NCI-H2171 treated with DMSO at 0.1 percent for 48 hours (cell line): ENCODE measurements at regions not wholly inside any gene's neighbourhood (a gene's known extent, or its start where the extent isn't known, plus 50 kb on each side); places are given as distances from the start of the nearest gene placed in this dataset.
"Not testable (repeated sequence)": the region's sequence is repeated elsewhere in the genome, so short reads cannot be mapped to it uniquely, and the experiment has no call there.

Experiments used
- DNase-seq: peaks from one replicate; lab custom pipeline; 2025; lab: John Stamatoyannopoulos, UW

DNA sequence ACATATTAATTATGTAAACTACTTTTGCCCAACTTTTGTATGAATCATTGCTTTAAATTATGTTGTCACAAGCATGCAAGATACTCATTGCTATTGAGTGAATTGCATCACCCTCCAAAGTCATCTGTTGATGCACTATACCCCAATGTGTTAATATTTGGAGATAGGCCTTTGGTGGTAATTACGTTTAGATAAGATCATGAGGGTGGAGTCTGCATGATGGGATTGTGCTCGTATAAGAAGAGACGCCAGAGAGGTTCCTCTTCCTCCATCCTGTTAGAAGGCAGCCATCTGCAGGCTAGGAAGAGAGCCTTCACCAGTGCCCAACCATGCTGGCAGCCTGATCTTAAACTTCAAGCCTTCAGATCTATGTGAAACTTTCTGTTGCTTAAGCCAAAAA, 95.3 kb upstream of the MAGI2 start:
- DNase-seq, result no peak

DNA sequence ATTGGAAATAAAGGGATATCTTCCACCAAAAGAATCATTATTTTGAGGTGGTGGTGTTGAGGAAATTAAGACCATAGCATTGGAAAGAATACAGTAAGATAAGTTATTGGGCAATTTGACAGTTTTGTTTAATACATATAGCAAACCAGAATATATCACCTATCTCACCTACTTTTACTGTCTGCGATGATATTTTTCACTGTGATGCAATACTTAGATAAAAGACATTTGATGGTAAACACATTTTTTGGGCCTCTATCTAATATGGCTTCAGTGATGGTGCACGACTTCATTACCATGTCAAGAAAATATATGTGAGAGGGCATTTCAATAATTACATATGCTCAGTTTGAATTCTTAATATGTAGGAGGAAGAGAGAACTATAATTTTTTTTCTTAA, 93.7 kb upstream of the MAGI2 start:
- DNase-seq, result no peak

DNA sequence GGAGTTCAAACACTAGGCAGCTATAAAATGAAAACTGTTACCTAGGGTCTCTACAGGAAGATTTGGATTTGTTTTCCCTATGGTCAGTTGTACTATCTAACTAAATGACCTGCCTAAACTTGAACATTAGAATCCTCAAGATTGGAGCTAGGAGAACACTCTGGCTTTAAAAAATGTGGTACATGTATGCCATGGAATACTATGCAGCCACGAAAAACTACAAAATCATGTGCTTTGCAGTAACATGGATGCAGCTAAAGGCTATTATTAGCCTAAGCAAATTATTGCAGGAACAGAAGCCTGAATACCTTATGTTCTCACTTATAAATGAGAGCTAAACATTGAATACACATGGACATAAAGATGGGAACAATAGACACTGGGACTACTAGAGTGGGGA, 87.1 kb upstream of the MAGI2 start:
- DNase-seq, result no peak

DNA sequence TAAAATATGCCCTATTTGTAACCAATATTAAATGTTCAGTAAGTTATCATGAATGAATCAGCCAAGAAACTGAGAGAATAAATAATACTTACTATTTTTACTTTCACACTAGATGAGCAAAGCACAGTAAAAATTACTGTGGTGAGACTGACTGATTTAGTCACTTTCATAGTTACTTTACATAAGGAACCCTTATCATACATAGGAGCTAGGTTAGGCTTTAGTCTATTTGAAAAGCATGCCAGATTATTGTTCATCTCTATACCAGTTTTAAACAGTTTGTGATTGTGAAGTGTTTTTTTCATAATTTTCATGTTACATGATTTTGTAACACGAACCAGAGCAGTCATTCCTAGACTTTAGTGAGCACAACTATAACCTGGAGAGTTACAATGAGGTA, 80.7 kb upstream of the MAGI2 start:
- DNase-seq, result no peak

DNA sequence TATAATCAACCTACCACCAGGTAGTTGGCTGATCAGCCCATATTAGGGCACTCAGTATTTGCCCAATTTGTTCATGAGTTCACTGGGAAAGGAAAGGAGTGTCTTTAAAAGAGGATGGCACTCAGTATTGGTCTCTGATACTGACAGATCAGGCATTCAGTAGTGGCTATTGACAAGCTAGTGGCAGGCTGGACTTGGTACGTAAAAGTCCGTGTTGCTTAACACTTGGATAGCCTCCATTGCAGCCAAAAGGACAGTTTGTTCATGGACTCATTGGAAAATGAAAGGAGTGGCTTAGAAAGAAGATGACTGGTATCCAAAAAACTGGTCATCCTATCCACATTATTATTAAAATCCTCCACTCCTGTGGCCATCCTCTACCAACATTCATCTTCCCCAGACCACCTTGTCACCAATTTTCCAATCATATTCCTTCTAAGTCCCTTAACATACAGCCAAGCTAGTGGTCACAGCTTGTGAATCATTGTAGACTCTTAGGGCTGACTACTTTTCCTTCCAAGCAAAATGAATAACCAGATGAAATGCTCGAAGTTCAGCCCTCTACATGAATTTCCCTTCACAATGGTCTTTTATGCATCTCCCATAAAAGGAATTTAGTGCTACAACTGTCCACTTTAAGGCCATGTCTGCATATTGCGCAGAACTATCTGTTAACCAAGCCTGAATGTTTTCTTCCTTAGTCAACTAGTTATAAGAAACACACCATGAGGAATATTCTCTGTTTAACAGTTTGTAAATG, 78.6 kb upstream of the MAGI2 start:
- no peak for DNase-seq

DNA sequence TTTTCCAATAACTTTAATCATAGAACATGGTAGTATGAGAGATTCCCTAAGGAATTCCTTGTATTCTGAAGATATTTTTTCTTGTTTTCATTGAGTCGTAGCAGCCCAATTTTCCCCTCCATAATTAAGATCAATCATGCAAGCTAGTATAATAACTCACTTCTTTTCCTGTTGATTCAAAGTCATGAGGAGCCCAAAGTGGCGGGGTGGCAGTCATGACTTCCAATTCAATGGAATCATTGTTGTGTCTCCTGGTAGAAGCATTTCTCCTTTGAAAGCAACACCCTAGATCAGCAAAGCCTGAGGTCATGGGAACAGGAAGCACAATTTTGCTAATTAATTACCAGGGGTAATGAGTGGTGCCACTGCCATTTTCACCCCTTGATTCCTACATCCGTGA, 77.6 kb upstream of the MAGI2 start:
- DNase-seq, result no peak

DNA sequence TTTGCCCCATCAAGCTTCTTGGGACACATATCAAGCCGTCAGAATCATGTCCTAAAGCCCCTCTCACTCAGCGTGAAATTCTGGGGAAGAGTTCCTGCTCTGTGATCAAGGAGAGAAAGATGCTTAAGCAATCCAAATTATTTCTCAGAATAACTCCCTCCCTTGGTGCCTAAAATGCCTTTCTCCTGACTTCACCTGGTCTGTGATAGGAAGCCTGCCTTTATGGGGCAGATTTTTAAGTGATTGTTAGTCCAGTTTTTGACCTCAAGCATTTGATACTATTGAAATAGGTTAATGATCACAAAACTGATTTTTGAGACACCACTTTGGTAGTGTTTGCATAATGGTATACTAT, 76.4 kb upstream of the MAGI2 start:
- no peak for DNase-seq

DNA sequence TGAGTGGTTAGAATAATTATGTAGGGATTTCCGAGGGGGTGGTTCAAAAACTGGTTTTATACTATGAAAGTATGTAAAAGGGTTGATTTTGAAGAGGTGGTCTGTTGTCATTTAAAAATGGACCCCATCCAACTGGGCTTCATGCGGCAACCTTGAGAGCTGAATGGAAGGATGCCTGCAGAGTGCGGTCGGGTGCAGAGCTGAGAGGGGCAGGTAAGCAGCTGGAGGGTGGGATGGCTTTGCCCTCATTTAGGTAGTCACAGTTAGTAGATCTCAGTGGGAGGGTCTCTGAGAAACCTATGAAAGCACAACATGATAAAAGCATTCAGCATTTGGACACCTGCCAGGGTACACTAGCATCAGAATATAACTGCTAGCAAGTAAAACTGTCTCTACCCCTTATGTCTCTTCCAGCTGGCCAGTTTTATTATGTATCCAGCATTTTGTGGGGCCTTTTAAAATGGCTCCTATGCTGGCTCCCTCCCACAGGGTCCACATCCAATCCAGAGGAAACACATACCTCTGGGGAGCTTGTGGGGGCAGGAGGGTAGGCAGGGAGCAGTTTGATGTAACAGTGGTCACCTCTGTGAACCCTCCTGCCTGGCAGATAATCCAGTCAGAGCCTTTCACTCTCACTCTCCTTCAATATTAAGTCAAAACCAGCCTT, 75.9 kb upstream of the MAGI2 start:
- DNase-seq, result peak; percentile 63

DNA sequence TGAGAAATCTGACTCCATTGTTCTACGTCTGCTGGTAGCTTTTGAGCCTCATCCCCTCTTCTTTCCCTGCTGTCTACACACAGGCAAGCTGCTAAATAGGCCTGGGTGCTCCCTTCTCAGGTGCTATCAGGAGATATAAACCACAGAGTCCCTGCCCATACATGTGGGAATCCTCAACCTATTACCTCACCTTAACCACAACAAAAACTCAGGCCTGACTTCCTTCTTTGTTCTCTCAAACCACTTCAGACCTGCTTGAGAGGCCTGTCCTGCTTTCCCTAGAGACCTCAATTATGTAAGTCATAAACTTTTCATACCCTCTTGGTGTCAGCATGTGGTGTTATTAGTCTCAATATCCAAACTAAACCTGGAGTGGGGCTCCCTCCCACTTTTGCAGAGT, 75.0 kb upstream of the MAGI2 start:
- DNase-seq, result peak; percentile 49

DNA sequence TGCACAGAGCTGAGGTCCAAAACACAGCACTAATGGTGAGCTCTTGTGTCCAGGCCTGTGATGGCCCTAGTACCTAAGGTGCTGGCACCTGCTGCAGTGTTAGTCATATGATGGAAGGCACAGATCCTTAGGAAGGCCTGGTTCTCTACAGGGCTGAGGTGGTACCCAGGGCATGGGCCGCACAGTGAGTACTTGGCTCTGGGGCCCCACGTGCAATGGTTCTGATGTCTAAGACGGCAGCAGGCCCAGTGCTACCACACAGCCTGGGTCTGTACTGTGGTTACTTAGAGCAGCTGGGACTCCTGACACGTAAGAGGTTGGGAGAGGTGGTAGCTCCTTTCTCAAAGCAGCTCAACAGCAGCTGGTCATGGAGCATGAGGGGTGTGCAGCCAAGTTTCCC, 70.6 kb upstream of the MAGI2 start:
- no peak for DNase-seq

DNA sequence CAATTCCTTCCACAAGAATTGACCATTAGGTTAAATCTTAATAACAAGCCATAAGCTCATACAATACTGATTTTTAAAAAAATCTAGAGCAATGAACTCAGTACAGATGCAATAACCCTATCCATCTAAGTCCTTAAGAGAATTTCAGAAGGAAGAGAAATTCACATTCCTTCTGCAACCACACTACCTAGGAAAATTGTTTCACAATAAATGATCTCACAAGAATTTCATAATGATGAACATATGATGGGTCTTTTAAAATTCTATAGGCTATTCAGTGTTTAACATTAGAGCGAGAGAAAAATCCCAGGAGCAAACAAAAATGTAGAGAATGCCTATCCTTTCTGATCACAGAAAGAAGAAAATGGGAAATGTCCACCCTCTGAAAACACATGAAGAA, 70.0 kb upstream of the MAGI2 start:
- no peak for DNase-seq

DNA sequence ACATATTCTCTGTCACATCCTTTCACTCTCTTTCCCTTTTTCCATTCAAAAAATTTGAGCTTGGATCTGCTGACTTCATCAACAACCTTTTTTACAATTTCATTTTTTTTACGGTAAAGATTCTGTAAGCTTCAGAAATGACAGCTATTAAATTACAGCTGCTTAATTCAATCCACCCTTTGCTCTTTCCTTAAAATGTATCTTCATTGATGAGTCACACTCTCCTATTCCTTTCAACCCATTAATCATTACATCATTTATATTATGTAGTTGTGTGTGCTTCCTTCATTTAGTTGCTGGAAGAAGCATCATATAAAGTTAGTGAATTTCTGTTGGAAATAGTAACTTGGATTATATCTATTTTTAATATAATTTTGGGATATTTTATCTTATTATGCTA, 67.1 kb upstream of the MAGI2 start:
- DNase-seq, result peak; percentile 50

DNA sequence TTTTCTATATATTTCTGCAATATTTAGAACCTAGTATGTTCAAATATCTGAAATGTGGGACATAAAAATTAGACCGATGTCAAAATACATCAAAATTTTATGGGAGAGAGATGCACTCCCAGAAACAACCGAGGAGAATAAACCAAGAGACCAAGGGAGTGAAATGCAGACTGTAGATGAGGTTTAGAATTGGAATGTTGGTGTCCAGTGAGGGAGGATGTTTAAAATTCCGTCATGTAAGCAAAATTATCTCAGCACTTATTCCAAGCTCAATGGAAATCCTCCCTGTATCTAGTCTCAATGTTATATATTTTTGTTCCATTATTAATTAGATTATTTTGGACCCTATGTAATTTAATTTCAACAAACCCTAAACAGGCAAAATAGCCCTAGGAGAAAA, 61.9 kb upstream of the MAGI2 start:
- DNase-seq, result no peak

DNA sequence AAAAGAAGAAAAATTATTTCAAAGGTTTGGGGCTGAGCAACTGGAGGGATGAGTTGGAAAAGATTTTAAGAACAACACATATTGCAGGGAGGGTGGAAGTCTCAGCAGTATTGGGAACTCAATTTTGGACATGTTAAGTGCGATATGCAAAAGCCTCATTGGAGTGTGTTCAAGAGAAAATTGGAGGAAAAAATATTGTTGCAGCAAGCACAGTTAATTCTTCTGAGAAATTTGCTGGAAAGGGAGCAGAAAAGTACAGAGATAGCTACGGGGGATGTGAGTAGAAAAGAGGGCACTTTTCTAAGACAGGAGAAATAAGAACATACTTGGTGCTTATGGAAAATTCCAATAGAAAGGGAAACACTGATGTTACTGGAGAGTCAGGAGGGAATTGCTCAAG, 59.8 kb upstream of the MAGI2 start:
- no peak for DNase-seq

DNA sequence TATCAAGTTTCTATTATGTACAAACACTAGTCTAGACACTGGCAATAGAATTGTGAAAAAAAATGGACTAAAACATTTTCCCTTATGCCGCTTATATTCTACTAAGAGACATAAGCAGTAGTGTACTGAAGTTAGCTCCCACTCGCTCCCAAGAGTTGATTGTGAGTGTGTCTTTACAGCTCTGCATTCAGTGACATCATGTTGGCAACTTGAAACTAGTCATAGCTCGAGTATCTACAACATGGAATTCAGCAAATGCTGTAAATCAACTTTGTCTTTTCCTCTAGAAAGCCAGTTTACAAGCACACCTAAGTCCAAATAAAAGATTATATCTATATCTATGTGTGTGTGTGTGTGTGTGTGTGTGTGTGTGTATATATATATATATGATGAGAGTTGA, 58.8 kb upstream of the MAGI2 start:
- DNase-seq, result no peak

DNA sequence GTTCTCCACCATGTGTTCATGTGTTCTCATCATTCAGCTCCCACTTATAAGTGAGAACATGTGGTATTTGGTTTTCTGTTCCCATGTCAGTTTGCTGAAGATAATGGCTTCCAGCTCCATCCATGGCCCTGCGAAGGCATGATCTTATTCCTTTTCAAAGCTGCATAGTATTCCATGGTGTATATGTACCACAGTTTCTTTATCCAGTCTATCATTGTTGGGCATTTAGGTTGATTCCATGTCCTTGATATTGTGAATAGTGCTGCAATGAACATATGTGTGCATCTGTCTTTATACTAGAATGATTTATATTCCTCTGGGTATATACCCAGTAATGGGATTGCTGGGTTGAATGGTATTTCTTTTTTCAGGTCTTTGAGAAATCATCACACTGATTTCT, 57.6 kb upstream of the MAGI2 start:
- DNase-seq, result not testable (repeated sequence)

DNA sequence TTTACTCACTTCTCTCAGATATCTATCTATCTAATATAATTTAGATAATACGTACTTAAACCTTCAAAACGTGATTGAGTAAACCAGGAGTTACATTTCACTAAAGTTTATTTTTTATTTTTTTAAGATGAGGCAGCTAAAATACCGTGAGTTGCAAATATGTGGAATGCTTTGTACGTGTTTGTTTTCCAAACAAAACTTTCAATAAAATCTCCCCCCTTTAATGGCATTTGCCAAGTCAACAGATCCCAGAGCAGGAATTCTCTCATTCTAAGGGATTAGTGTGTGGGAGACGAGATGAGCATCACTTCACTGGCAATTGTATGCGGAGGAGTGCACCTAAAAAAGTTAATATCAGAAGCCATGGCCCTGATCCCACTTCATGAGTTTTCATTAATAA, 53.7 kb upstream of the MAGI2 start:
- no peak for DNase-seq

DNA sequence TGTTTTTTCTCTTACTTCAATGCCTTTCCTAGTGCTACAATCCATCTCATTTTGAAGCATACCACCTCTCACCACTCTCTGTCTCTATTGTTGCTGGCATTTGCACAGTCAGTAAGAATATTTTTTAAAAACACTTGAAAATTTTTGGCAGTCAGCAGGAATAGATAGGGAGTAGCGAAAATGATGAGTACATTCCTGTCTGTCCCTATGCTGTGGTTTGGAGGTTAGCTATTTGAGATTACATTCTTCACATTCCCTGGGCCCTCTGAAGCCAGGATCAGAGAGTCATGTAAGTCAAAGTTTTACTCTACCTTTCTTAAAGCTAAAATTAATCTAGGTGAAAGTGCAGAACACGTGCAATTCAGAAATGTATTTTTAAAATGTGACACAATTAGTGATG, 53.0 kb upstream of the MAGI2 start:
- DNase-seq, result no peak

DNA sequence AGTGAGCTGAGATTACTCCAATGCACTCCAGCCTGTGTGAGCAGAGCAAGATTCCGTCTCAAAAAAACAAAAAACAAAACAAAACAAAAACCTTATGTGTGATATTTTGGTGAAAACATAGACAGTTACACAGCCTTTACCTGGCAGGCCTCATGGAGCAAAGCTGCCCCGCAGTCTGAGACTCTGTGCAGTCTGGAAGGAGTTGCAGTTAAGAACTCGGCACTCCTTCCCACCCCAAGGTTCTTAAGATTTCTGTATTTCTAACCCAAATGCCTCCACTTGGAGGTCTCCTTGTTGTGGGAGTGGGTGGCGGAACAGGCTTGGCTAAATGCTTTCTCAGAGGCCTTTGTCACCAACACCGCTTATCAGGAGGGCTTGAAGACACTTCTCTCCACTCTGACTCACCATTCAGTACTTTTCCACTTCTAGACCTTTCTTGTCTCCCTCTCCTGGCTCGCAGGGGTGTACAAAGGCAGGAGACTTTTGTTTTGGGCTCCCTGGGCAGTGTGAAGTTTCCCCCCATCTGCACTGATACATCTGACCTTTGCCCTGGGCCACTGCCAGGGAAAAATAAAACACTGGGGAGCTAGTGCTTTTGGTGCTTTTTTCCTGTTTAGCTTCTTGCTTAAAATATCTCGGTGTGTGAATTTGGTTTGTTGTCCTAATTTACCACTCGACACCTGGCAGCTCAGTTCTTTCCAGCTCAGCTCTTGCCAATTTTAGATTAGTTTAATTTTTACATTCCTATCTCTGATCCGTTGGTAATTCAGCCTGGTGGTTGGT, 51.3 kb upstream of the MAGI2 start:
- no peak for DNase-seq
